HG03108 (cell line): ENCODE measurements at regions not wholly inside any gene's neighbourhood (a gene's known extent, or its start where the extent isn't known, plus 50 kb on each side); places are given as distances from the start of the nearest gene placed in this dataset.

Source experiments
- ATAC-seq: cut with Tn5 transposase; IDR thresholded peaks from one replicate; pipeline ENCODE4 v1.9.1; 2021; ENCODE audit warnings: moderate library complexity; ENCODE audit not compliant: unreplicated experiment

DNA sequence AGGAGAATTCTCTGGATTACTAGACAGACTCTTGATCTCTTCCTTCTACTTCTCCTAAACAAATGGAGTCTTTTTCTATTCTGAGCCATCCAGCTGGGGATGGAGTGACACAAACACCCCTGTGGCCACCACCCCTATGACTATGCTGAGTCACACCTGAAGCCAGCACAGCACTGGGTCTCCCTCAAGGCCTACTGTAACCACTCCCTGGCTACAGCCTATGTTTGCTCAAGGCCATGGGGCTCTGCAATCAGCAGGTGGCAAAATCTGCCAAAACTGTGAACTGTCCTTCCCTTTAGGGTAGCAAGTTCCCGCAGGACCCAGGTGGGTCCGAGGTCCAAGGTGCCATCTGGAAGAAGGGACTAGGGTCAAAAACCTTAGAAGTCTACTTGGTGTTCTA, 132.3 kb downstream of the TINAG start:
- no peak for ATAC-seq

DNA sequence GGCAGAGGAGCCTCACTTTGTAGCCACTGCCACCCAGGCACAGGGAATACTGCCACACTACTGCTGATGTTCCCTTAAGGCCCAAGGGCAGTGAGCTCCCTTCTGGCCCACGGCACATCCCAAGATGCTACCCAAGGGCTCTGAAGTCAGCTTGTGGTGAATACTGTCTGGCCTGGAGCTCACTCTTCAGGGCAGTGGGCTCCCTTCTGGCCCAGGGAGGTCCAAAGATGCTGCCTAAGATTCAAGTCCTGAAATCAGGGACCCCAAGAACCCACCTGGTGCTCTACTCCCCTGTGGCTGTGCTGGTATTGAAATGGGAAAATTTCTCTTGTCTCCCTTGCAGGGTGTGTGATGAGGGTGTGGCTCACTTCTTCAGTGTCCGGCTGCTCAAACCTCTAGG, 132.8 kb downstream of the TINAG start:
- ATAC-seq = no peak

- no peak for ATAC-seq
These were observed 133.5 kb downstream of the TINAG start for GRCh38 chr6:54441687-54442248.

- ATAC-seq = no peak
These were observed 137.0 kb downstream of the TINAG start for GRCh38 chr6:54445207-54445606.

DNA sequence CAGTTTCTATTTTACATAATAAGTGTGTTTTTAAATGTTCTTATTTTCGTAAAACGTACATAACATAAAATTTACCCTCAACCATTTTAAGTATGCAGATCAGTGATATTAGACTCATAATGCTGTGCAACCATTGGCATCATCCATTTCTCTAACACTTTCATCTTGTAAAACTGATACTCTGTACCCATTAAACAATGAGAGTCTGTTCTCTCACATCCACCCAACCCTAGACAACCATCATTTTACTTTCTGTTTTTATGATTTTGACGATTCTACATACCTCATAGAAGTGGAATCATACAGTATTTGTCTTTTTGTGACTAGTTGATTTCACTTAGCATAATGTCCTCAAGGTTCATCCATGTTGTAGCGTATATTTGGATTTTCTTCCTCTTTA, 140.4 kb downstream of the TINAG start:
- no peak for ATAC-seq

DNA sequence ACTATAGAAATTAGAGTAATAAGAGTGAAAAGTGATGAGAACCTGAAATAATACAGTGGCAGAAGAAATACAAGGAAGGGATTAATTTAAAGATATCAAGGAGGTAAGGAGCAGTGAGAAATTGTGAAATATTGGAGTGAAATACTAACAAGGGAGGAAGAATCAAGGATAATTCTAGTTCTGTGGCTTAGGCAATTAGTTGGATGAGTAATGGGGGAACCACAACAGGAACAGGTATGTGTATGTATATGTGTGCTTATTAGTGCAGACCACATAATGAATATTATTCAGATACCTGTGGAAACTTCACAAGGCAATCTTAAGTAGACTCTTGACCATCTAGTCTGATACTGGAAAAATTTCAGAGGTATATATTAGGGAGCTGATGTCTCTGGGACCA, 143.3 kb downstream of the TINAG start:
- no peak for ATAC-seq

GRCh38 chr6:54463354-54464024, 155.2 kb downstream of the TINAG start:
- no peak for ATAC-seq

- ATAC-seq = no peak
These were observed 157.5 kb downstream of the TINAG start for GRCh38 chr6:54465649-54466300.

- no peak for ATAC-seq
These were observed 159.1 kb downstream of the TINAG start for GRCh38 chr6:54467384-54467783.

- ATAC-seq = no peak
These were observed 165.1 kb downstream of the TINAG start for GRCh38 chr6:54473328-54473727.

GRCh38 chr6:54474898-54475297, 166.7 kb downstream of the TINAG start:
- ATAC-seq = no peak

DNA sequence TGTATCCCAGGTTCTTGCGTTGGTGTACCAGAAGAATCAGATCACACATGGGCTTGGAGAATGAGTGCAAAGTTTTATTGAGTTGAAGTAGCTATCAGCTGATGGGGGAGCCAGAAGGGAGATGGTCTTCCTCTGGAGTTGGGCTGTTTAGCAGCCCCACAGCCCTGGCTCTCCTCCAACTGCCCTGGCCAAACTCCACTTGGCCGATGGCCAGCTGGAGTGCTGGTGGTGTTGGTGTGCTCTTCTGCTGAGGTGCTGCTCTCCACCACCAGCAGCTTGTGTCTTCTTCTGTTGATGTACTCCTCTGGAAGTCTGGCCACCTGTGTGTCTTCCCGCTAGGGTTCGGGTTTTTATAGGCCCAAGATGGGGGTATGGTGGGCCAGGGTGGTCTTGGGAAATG, 172.8 kb downstream of the TINAG start:
- no peak for ATAC-seq

DNA sequence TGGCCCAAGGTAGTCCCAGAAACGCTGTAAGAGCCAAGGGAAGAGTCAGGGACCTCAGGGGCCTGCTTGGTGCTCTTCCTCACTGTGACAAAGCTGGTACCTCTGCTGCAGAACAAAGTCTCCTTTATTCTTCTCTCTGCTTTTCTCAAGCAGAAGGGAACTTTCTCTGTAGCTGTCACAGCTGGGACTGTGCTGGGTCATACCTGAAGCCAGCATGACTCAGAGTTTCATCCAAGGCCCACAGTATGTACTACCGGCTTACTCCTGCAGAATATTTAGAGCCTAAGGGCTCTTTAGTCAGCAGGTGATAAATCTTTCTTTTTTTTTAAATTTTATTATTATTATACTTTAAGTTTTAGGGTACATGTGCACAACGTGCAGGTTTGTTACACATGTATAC, 183.2 kb downstream of the TINAG start:
- no peak for ATAC-seq

DNA sequence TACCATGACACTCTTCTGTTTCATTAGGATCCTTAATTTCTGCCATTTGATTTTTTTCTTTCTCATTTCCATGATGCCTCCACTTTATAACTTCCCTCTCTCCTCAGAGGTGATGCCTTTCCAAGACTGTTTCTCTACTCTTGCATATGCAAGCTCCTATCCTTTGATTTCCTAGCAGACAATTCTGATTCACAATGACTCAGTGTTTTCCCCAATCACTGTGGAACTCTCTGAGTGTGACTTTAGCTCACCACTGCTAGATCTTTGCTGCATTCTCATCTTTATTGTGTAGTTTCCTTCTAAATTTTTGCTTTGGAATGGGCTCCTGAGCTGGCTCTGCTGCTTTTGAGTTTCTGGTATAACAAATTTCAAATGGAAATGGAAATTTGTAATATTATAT, 184.9 kb downstream of the TINAG start:
- ATAC-seq = no peak

DNA sequence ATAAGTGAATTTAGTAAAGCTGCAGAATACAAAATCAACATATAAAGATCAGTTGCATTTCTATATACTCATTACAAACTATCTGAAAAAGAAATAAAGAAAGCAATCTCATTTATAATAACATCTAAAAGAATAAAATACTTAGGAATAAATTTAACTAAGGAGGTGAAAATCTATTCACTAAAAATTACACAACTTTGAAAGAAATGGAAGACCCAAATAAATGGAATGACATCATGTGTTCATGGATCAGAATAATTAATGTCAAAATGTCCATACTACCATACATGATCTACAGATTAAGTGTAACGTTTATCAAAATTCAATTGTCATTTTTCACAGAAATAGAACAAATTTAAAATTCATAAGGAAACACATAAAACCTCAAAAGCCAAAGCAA, 194.9 kb downstream of the TINAG start:
- ATAC-seq = no peak

- no peak for ATAC-seq
These were observed 206.8 kb downstream of the TINAG start for GRCh38 chr6:54515013-54515412.

- ATAC-seq = no peak
These were observed 207.5 kb downstream of the TINAG start for GRCh38 chr6:54515713-54516112.

GRCh38 chr6:54516321-54516720, 208.1 kb downstream of the TINAG start:
- no peak for ATAC-seq

GRCh38 chr6:54519161-54519560, 210.9 kb downstream of the TINAG start:
- ATAC-seq = no peak

GRCh38 chr6:54525731-54526130, 217.5 kb downstream of the TINAG start:
- no peak for ATAC-seq

DNA sequence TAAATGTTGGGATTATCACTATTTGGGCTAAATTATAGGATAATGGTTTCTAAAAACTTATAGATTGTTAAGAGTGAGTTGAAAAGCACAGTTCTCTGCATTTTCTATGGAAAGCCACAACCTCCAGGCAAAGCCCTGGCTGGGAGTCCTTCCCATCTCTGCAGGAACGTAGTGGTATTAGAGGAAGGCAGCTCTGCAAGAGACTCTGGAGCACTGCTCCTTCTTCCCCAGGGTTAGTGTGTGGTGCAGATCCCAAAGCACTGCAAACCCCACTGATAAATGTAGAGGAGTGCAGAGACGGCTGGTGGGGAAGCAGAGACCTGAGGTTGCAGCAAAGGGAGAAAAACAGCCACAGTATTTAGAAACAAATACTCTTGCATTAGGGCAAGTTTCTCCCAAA, 225.3 kb downstream of the TINAG start:
- no peak for ATAC-seq

- ATAC-seq = no peak
These were observed 227.3 kb downstream of the TINAG start for GRCh38 chr6:54535568-54535967.

DNA sequence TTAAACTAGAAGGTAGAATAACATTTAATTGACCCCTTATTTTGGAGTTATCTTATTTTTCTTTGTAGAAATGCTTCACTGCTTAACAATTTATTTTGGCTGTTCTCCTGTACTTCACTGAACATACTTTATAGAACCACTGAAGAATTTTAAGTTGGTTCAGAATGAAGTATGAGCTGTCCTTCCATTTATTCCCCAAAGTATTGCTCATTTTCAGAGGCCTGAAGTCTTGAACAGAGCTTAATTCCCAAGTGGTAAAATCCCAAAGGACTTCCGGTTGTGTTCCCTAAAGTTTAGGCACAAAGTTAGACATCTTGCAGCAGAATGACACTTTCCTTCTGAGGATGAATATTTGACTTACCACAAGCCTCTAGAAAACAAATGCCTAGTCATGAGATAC, 233.3 kb downstream of the TINAG start:
- no peak for ATAC-seq
